ENCODE measurements at regions not wholly inside any gene's neighbourhood (a gene's known extent, or its start where the extent isn't known, plus 50 kb on each side); places are given as distances from the start of the nearest gene placed in this dataset.
"Not testable (repeated sequence)": the region's sequence is repeated elsewhere in the genome, so short reads cannot be mapped to it uniquely, and the experiment has no call there.

- no peak for DNase-seq (ENCODE audit: low read depth)
- H3K4me3 ChIP-seq (ENCODE audit: low read depth, low read length): no peak overlapping the region
- no peak for TF ChIP-seq CTCF (conservative IDR thresholded peaks at IDR 0.05; ENCODE audit: low read depth, low read length)
Measured at GRCh38 chr5:118353970-118354369, 634.4 kb downstream of the DTWD2 start.

- H3K4me3 ChIP-seq (ENCODE audit: low read depth, low read length): no peak overlapping the region
- DNase-seq (ENCODE audit: low read depth): no peak
- no peak for TF ChIP-seq CTCF (conservative IDR thresholded peaks at IDR 0.05; ENCODE audit: low read depth, low read length)
Measured at GRCh38 chr5:118336468-118336867, 651.9 kb downstream of the DTWD2 start.

- DNase-seq (ENCODE audit: low read depth): no peak
- TF ChIP-seq CTCF (conservative IDR thresholded peaks at IDR 0.05; ENCODE audit: low read depth, low read length): no peak
- H3K4me3 ChIP-seq (ENCODE audit: low read depth, low read length): no peak overlapping the region
Measured at GRCh38 chr5:118327389-118327788, 661.0 kb downstream of the DTWD2 start.

- TF ChIP-seq CTCF (conservative IDR thresholded peaks at IDR 0.05; ENCODE audit: low read depth, low read length): no peak
- no peak overlapping the region for H3K4me3 ChIP-seq (ENCODE audit: low read depth, low read length)
- DNase-seq (ENCODE audit: low read depth): peak; percentile 19
Measured at GRCh38 chr5:118326481-118327045, 661.8 kb downstream of the DTWD2 start.

- TF ChIP-seq CTCF (conservative IDR thresholded peaks at IDR 0.05; ENCODE audit: low read depth, low read length): no peak
- DNase-seq (ENCODE audit: low read depth): no peak
- H3K4me3 ChIP-seq (ENCODE audit: low read depth, low read length): no peak overlapping the region
Measured at GRCh38 chr5:118325931-118326330, 662.4 kb downstream of the DTWD2 start.

- not testable (repeated sequence) for H3K4me3 ChIP-seq (ENCODE audit: low read depth, low read length); DNase-seq (ENCODE audit: low read depth)
Measured at GRCh38 chr5:118323723-118324122, 664.6 kb downstream of the DTWD2 start.

- no peak overlapping the region for H3K4me3 ChIP-seq (ENCODE audit: low read depth, low read length)
- no peak for DNase-seq (ENCODE audit: low read depth)
- TF ChIP-seq CTCF (conservative IDR thresholded peaks at IDR 0.05; ENCODE audit: low read depth, low read length): no peak
Measured at GRCh38 chr5:118321081-118321480, 667.3 kb downstream of the DTWD2 start.
